Stimulated activated CD8-positive, alpha-beta memory T cell treated with anti-CD3 and anti-CD28 coated beads, Interleukin-4, amount 100 ng/mL, for 4 hours (primary cell): ENCODE measurements at regions not wholly inside any gene's neighbourhood (a gene's known extent, or its start where the extent isn't known, plus 50 kb on each side); places are given as distances from the start of the nearest gene placed in this dataset.
"Not testable (repeated sequence)": the region's sequence is repeated elsewhere in the genome, so short reads cannot be mapped to it uniquely, and the experiment has no call there.

Source experiments
- DNase-seq, 2 donors: peaks; one replicate each; pipeline ENCODE4 v3.0.0-alpha.2; 2020; ENCODE audit warnings: low read depth in 2 of 2, low spot score in 1 of 2

GRCh38 chr2:145797692-145798091 lies 1277.8 kb upstream of the ZEB2 start:
- DNase-seq = no peak

- DNase-seq = no peak
Observed at GRCh38 chr2:145792745-145793144, 1272.8 kb upstream of the ZEB2 start.

- no peak for DNase-seq
Observed at GRCh38 chr2:145789636-145790035, 1269.7 kb upstream of the ZEB2 start.

GRCh38 chr2:145787597-145788361 lies 1267.9 kb upstream of the ZEB2 start:
- DNase-seq = not testable (repeated sequence)

- not testable (repeated sequence) for DNase-seq
Observed at GRCh38 chr2:145782607-145783006, 1262.7 kb upstream of the ZEB2 start.

- DNase-seq = no peak
Observed at GRCh38 chr2:145777914-145778313, 1258.0 kb upstream of the ZEB2 start.

GRCh38 chr2:145777297-145777696 lies 1257.4 kb upstream of the ZEB2 start:
- DNase-seq = no peak

- DNase-seq = no peak
Observed at GRCh38 chr2:145775591-145775990, 1255.7 kb upstream of the ZEB2 start.

- no peak for DNase-seq
Observed at GRCh38 chr2:145771525-145771924, 1251.6 kb upstream of the ZEB2 start.

GRCh38 chr2:145769011-145769716 lies 1249.2 kb upstream of the ZEB2 start:
- no peak for DNase-seq

- no peak for DNase-seq
Observed at GRCh38 chr2:145765874-145766273, 1246.0 kb upstream of the ZEB2 start.

- no peak for DNase-seq
Observed at GRCh38 chr2:145764631-145765030, 1244.7 kb upstream of the ZEB2 start.

- no peak for DNase-seq
Observed at GRCh38 chr2:145760781-145761649, 1241.1 kb upstream of the ZEB2 start.

GRCh38 chr2:145759228-145759915 lies 1239.5 kb upstream of the ZEB2 start:
- no peak for DNase-seq

- no peak for DNase-seq
Observed at GRCh38 chr2:145757503-145758246, 1237.8 kb upstream of the ZEB2 start.

GRCh38 chr2:145755019-145755837 lies 1235.3 kb upstream of the ZEB2 start:
- DNase-seq = no peak

GRCh38 chr2:145753966-145754365 lies 1234.0 kb upstream of the ZEB2 start:
- no peak for DNase-seq

GRCh38 chr2:145753041-145753608 lies 1233.2 kb upstream of the ZEB2 start:
- DNase-seq = no peak
